ENCODE measurements at regions not wholly inside any gene's neighbourhood (a gene's known extent, or its start where the extent isn't known, plus 50 kb on each side); places are given as distances from the start of the nearest gene placed in this dataset.

DNA sequence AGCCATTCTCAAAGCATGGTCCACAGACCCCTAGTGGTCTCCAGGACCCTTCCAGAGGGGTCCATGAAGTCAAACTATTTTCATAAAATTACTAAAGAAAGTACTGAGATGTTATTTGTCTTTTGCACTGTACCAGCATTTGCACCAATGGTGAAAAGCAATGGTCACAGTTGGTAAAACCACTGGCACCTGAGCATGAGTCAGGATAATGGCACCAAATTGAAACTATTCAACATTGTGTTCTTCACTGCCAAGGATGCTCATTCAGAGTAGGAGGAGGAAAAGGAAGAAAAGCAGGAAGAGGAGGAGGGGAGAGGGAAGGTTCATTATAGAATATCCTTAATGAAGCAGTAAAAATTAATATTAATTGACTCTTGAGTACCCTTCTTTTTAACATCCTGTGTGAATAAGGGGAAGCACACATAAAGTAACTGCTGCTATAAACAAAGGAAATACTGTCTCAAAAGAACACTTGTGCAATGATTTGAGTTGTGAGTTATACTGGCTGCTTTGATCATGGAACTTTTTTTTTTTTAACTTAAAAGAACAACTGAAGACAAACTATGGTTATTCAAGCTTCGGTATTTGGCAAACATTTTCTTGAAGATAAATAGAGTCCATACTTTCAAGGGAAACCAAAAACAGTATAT lies 60.2 kb downstream of the MPP7 start:
- H3K36me3 ChIP-seq (ENCODE audit: control insufficient read depth, insufficient read depth, low read length), result no peaks in the 10 kb centered on the region
- H3K27me3 ChIP-seq (ENCODE audit: control insufficient read depth, insufficient read depth, low read length), result no peaks in the 10 kb centered on the region
- TF ChIP-seq, protein P1, sequence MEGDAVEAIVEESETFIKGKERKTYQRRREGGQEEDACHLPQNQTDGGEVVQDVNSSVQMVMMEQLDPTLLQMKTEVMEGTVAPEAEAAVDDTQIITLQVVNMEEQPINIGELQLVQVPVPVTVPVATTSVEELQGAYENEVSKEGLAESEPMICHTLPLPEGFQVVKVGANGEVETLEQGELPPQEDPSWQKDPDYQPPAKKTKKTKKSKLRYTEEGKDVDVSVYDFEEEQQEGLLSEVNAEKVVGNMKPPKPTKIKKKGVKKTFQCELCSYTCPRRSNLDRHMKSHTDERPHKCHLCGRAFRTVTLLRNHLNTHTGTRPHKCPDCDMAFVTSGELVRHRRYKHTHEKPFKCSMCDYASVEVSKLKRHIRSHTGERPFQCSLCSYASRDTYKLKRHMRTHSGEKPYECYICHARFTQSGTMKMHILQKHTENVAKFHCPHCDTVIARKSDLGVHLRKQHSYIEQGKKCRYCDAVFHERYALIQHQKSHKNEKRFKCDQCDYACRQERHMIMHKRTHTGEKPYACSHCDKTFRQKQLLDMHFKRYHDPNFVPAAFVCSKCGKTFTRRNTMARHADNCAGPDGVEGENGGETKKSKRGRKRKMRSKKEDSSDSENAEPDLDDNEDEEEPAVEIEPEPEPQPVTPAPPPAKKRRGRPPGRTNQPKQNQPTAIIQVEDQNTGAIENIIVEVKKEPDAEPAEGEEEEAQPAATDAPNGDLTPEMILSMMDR (IDR thresholded peaks at IDR 0.05; ENCODE audit: insufficient read depth, low read length, poor library complexity, severe bottlenecking), result no peak
- DNase-seq (ENCODE audit: low read depth), result no peak
- no peak overlapping the region for H3K4me3 ChIP-seq (ENCODE audit: low read depth, low read length)

DNA sequence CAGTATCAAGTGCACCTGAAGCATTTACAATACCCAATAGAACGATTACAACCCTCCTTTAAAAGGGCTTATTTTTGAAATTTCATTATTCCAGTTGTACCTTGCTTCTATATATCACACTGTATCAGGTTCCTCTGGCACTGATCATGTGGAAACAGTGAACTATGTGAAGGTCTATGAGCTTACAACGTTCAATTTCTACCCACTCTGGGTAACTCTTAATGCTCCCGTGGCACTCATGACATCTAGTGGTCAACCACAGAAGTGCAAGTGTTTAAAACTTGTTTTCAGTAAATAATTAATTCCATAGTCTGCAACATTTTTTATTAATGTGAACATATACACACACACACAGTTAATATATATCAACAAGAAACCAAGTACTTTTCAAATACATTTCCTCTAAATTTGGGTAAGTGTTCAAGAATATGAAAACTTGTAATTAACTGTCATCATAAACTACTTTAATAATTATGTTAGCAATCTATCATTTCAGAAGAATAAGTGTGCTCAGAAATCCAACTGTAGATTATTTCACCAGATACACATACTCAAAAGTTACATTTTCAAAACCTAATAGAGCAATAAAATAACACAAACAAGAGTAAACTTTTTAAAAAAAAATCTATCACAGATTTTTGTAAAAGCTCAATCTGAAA lies 61.0 kb downstream of the MPP7 start:
- no peak overlapping the region for H3K4me3 ChIP-seq (ENCODE audit: low read depth, low read length)
- no peak for DNase-seq (ENCODE audit: low read depth)
- TF ChIP-seq, protein P1 (IDR thresholded peaks at IDR 0.05; ENCODE audit: insufficient read depth, low read length, poor library complexity, severe bottlenecking), result peak; percentile 84
- no peaks in the 10 kb centered on the region for H3K36me3 ChIP-seq (ENCODE audit: control insufficient read depth, insufficient read depth, low read length)
- no peaks in the 10 kb centered on the region for H3K27me3 ChIP-seq (ENCODE audit: control insufficient read depth, insufficient read depth, low read length)

DNA sequence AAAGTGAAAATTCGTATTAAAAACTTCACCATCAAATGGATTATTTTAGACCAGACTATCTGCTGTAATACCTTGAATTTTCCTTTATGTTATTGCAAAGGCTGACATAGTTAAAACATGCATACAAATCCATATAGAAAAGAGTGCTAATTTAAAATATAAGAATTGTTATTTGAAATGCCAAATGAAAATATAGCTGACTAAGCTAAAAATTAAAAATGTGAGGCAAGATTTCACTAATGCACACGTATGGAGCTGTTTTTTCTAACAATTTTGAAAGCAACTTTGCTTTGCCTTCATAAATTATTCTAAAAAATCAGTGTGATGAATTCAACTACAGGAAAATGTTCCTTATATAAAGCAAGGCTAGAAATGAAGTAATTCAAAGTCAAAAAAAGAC lies 62.5 kb downstream of the MPP7 start:
- no peak for DNase-seq (ENCODE audit: low read depth)
- Histone ChIP-seq H3K4me3 (ENCODE audit: low read depth, low read length) (no peak overlapping the region), H3K27me3 (ENCODE audit: control insufficient read depth, insufficient read depth, low read length) (no peaks in the 10 kb centered on the region), H3K36me3 (ENCODE audit: control insufficient read depth, insufficient read depth, low read length) (no peaks in the 10 kb centered on the region)
- TF ChIP-seq, protein P1 (IDR thresholded peaks at IDR 0.05; ENCODE audit: insufficient read depth, low read length, poor library complexity, severe bottlenecking), result no peak

- TF ChIP-seq, protein P1 (IDR thresholded peaks at IDR 0.05; ENCODE audit: insufficient read depth, low read length, poor library complexity, severe bottlenecking), result no peak
- no peak for DNase-seq (ENCODE audit: low read depth)
Measured at GRCh38 chr10:28236591-28236990, 66.3 kb downstream of the MPP7 start.

DNA sequence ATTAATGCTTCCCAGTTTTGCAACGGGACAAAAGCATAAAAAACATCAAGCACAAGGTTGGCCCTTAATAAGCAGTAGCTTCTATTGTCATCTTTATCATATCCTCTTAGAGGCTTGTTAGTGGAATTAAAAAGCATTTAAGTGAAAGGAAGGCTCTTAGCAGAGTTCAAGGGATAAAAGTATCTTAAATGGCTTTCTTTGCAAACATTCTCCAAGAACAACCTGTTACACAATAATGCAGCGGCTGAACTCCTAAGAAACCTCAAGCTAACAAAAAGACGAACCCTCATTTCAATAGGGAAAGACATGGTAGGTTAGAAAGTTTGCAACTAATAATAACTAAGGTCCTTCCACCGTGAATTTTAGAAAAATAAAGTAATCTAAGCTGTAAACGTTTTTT lies 82.1 kb downstream of the MPP7 start:
- no peak overlapping the region for H3K4me3 ChIP-seq (ENCODE audit: low read depth, low read length)
- TF ChIP-seq, protein P1 (IDR thresholded peaks at IDR 0.05; ENCODE audit: insufficient read depth, low read length, poor library complexity, severe bottlenecking), result no peak
- H3K36me3 ChIP-seq (ENCODE audit: control insufficient read depth, insufficient read depth, low read length), result no peaks in the 10 kb centered on the region
- DNase-seq (ENCODE audit: low read depth), result no peak
- no peaks in the 10 kb centered on the region for H3K27me3 ChIP-seq (ENCODE audit: control insufficient read depth, insufficient read depth, low read length)

More at GRCh38 chr10:28236591-28236990, 66.3 kb downstream of the MPP7 start:
- Histone ChIP-seq H3K36me3 (ENCODE audit: control insufficient read depth, insufficient read depth, low read length) (no peaks in the 10 kb centered on the region), H3K27me3 (ENCODE audit: control insufficient read depth, insufficient read depth, low read length) (no peaks in the 10 kb centered on the region), H3K4me3 (ENCODE audit: low read depth, low read length) (no peak overlapping the region)

All from kidney epithelial cell (primary cell).